GM13976 (cell line): ENCODE measurements at regions not wholly inside any gene's neighbourhood (a gene's known extent, or its start where the extent isn't known, plus 50 kb on each side); places are given as distances from the start of the nearest gene placed in this dataset.

Experiments used
- DNase-seq: peaks from one replicate; pipeline ENCODE4 v3.0.0; 2012; ENCODE audit warnings: low spot score
- CTCF ChIP-seq: IDR thresholded peaks from 2 replicates; pipeline ENCODE4 v1.5.1; 2012; ENCODE audit warnings: borderline replicate concordance, mild to moderate bottlenecking; ENCODE audit not compliant: insufficient read depth; ENCODE audit errors: extremely low read depth, missing control alignments, control extremely low read depth
- in situ Hi-C: fragments of 300-500 bp; cut with MboI; formaldehyde crosslinking; loops from one replicate; pipeline ENCODE4 v1.12.0; 2022; ENCODE audit warnings: low sequenced_read_pairs, mixed read lengths, inconsistent platforms; ENCODE audit not compliant: unreplicated experiment

- TF ChIP-seq CTCF = no peak
- in situ Hi-C loops = no loop called here
Observed at GRCh38 chr1:5245348-5245747, 590.9 kb downstream of the AJAP1 start.

DNA sequence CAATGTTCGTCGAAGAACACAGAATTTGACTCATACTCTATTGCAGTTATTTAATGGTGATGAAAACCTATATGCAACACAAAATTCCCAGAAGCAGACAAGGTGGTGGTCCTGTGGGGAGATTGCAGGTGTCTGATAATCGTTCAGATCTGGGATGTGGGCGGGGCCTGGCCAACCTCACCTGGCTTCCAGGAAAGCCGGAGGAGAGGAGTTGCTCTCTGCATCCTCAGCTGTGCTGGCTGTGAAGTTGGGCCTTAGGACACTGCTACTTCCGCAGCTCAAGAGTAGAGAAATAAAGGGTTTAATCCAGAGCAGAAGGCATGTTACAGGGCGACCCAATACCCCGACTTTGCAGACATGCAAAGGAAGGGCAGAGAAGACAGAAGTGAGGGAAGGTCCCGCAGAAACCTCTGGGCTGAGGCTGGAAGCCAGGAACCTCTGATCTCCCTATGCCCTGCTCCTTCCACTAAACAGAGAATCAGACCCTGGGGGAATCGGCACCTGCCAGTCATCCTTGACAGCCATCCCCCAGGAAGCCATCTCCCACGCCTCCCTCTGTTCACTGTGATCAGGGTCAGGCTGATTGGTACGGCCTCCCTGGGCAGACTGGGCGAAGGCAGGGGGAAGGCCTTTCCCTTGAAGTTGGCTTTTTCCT is 590.3 kb downstream of the AJAP1 start:
- in situ Hi-C loops = no loop called here
- TF ChIP-seq CTCF = no peak
- DNase-seq = no peak

More at GRCh38 chr1:5245348-5245747, 590.9 kb downstream of the AJAP1 start:
- DNase-seq = no peak

DNA sequence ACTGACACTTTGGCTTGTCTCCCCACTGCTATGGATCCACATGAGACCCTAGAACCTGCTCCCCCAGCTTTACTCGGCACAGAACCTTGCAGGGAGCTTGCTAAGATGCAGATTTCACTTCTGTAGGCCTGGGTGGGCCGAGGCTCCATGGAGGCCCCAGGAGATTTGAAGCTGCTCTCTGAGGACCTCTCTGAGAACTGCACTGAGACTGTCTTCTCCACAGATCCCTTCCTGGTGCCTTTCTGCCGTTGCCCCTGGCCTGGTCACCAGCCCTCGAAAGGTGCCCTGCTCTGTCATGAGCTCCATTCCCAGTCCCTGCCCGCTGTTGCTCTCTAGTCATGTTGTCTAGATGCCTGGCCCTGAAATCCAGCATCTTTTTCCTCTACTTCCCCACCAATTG is 588.4 kb downstream of the AJAP1 start:
- no peak for DNase-seq
- no peak for TF ChIP-seq CTCF
- in situ Hi-C loops = no loop called here

GRCh38 chr1:5239911-5240310 is 585.5 kb downstream of the AJAP1 start:
- TF ChIP-seq CTCF = no peak
- DNase-seq = no peak
- in situ Hi-C loops = no loop called here

- no peak for DNase-seq
- TF ChIP-seq CTCF = no peak
- in situ Hi-C loops = no loop called here
Observed at GRCh38 chr1:5238351-5239130, 584.1 kb downstream of the AJAP1 start.

DNA sequence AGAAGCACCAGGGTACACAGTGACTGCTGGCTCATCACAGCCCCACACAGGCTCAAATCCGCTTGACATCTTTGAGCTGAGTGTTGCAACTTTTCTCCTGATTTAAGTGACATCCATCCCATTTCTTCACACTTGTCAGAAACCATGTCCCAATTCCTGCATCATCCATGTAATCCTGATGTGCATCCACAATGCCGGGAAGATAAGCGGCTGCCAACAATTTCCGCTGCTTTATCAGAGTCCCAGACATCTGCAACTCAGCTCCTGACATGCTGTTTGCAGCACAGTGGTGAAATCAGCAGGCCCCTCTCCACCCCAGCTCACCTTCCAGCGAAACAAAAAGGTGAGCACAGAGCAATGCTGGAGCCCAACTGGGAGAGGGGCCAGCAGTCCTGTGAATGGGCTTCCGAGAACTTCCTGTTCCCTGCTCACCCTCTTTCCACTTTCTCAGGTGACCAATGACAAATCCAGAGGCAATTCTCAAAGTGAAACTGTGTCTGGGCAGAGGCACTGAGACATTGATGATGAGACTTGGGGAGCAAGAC is 581.0 kb downstream of the AJAP1 start:
- no peak for TF ChIP-seq CTCF
- in situ Hi-C loops = no loop called here
- DNase-seq = no peak
